Posterior vena cava (tissue), 2 donors: ENCODE measurements at regions not wholly inside any gene's neighbourhood (a gene's known extent, or its start where the extent isn't known, plus 50 kb on each side); places are given as distances from the start of the nearest gene placed in this dataset.
A peak's percentile ranks its signal among the peaks of the same experiment; 100 is the strongest.

Experiments
- DNase-seq: peaks from one replicate; pipeline ENCODE4 v3.0.0-alpha.2; 2020; ENCODE audit warnings: low spot score
- intact Hi-C, 2 donors: fragments of 100-400 bp; cut with DNase I; formaldehyde crosslinking; loops; one replicate each; pipeline versions ENCODE4 v1.14.1 to v1.14.2; 2022 to 2023
- donor health status: DM: yes; HTN: yes; CAD: no.
- donor health status: DM: yes; HTN: yes; CAD: no.

- DNase-seq: peak; percentile 82
- intact Hi-C loops: no loop called here
Observed at GRCh38 chr10:110426294-110427181, 71.2 kb upstream of the DUSP5 start.

DNA sequence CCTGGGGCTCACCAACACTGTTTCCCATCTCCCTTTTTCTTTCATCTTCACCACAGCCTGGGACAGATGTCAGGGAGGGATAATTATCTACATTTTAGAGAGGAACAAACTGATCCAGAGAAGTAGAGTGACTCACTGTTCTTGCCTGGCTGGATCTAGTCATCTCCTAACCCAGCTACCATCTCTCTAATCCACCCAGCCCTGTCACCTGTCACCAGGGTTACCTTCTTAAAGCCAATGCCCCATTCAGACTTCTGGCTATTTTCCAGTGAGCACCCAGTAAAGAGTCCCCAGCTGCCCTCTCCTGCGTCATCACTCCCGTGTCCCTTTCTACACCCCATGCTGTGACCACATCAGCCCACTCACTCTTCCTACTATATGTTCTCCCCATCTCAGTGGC, 68.4 kb upstream of the DUSP5 start:
- intact Hi-C loops: no loop called here

GRCh38 chr10:110430340-110431273, 67.1 kb upstream of the DUSP5 start:
- peak; percentile 30 for DNase-seq
- intact Hi-C loops: no loop called here

More for the DNA sequence above, 68.4 kb upstream of the DUSP5 start:
- DNase-seq: no peak

- DNase-seq: peak; percentile 22
- intact Hi-C loops: no loop called here
Observed at GRCh38 chr10:110431659-110432058, 66.0 kb upstream of the DUSP5 start.

DNA sequence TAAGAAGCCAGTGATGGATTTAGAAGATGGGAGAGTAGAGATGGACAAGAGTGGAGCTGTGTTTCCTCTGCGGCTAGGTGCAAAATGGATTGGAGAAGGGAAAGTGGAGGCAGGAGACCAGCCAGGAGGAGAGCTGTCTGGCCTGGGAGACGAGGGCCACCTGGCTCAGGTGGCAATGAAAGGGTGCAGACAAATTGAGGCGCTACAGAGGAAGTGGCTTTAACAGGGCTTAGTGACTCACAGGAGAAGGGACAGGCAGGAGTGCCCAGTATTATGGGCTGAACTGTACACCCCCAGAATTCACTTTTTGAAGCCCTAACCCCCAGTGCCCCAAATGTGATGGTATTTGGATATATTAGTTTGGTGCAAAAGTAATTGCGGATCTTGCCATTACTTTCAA, 65.6 kb upstream of the DUSP5 start:
- intact Hi-C loops: no loop called here
- peak; percentile 3 for DNase-seq

GRCh38 chr10:110432814-110433565, 64.7 kb upstream of the DUSP5 start:
- intact Hi-C loops: no loop called here
- DNase-seq: peak; percentile 72

DNA sequence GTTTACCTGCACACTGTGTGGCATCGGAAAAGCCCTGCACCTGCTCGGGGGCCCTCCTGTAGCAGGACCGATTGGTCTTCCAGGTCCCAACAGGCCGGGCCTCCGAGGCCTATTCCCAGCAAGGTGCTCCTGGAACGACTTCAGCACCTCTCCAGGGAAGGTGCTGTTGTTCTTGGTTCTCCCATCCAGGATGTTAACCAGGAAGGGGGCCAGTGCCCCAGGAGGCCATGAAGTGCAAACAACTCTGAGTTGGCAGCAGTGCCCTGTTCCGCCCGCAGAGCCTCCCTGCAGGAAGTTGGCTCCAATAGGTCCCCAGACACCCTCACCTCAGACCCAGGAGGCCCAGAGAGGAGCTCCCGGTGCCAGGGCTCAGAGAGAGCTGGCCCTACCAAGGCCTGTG, 64.0 kb upstream of the DUSP5 start:
- intact Hi-C loops: no loop called here
- DNase-seq: peak; percentile 75

GRCh38 chr10:110434489-110435096, 63.1 kb upstream of the DUSP5 start:
- peak; percentile 20 for DNase-seq
- intact Hi-C loops: no loop called here

DNA sequence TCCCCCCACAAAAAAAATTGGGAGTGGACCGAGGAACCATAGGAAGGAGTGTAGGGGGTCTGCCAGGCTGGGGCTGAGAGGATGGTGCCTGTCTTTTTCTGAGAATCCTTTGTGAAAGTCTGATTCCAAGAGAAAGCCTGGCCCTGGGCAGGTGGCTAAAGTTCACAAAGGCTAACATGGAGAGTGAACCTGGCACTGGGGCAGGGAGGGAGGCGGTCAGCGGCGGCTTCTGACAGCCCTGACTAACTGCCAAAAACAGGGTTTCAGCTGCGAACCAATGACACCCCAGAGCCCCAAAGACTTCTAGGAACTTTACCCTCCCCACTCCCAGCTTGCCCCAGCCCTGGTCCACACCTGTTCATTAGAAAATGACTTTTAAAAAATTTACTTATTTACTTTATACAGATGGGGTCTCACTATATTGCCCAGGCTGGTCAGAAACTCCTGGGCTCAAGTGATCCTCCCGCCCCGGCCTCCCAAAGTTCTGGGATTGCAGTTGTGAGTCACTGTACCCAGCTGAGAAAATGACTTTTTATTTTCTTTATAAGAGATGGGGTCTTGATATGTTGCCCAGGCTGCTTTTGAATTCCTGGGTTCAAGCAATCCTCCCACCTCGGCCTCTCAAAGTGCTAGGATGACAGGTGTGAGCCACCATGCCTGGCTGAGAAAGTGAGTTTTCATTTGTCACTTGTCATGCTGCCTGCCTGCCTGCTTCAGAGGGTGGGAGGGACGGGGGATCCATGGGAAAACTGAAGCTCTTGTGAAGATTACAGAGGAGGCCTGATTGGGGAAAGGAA, 61.0 kb upstream of the DUSP5 start:
- peak; percentile 57 for DNase-seq
- intact Hi-C loops: no loop called here

DNA sequence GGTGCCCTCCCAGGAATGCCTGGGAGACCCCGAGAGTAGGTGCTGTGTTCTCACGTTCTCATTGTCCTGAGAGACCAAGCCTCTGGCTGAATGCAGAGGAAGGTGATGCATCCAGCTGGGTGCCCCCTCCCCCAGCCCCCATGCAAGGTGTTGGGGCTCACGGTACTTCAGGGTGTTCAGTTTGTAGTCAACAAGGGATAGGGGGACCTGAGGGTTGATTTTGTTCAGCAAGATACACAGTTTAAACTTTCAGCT, 60.4 kb upstream of the DUSP5 start:
- intact Hi-C loops: no loop called here
- peak; percentile 61 for DNase-seq

DNA sequence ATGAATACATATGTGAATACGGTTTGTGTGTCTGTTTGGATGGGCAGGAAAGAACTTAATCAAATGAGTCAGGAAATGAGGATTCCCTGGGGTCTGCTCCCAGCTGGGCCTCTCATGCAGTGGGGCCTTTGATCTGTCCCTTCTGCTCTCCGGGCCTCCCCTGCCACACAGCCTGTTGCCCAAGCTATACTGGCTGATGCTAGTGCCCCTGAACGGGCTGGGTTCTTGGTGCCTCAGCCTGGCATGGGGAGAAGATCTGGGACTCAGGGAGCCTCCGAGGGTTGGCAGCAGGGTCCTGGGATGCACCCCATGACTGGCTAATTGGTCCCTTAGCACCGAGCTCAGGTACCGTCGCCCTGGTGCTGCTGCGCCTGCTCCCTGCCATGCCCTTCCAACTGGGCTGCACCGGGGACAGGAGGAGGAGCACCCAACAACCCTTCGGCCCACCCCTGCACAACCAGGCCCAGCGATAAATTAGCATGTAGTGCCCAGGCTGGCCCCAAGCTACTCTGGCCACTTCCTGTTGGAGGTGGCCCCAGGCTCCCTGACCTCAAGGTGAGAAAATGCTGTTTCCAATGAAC, 59.9 kb upstream of the DUSP5 start:
- intact Hi-C loops: no loop called here
- DNase-seq: peak; percentile 62

- intact Hi-C loops: no loop called here
- DNase-seq: peak; percentile 66
Observed at GRCh38 chr10:110442746-110443145, 55.0 kb upstream of the DUSP5 start.

GRCh38 chr10:110443239-110444003, 54.3 kb upstream of the DUSP5 start:
- DNase-seq: peak; percentile 47
- intact Hi-C loops: no loop called here

- no peak for DNase-seq
- intact Hi-C loops: no loop called here
Observed at GRCh38 chr10:110444004-110444337, 53.7 kb upstream of the DUSP5 start.

DNA sequence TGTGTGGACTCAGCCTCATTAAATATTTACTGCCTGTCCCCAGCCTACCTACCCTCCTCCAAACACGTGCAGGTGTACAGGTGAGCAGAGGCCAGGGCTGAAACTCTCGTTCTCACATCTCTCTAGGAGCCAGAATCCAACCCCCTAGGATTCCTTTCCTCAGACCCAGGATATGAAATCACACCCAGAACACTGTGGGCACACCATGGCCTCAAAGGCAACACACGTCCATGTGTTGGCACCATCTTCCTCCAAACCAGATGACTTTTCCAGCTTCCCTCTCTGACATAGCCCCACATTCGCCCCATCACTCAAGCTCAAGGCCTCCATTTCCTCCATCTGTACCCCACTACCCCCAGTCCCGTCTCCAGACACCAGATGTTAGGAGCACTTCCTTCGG, 51.8 kb upstream of the DUSP5 start:
- intact Hi-C loops: no loop called here
- DNase-seq: peak; percentile 32

DNA sequence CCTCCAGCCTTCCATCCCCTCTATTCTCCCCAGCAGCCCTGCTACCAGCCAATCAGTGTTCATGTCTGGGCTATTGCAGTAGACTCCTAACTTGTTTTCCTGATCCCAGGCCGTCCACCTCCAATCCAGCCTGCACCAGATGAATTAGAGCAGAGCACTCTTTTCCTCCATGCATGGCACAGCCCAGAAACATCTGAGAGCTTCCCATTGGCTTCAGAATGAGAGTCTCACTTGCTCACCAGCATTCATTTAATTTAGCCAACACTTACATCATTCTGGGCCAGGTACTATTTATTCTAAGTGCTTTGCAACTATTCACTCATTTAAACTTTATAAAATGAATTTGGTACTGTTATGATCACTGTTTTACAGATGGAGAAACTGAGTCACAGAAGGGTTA, 51.4 kb upstream of the DUSP5 start:
- DNase-seq: no peak

GRCh38 chr10:110446954-110447608, 50.6 kb upstream of the DUSP5 start:
- DNase-seq: peak; percentile 77
- intact Hi-C loops: no loop called here

More for the DNA sequence above, 51.4 kb upstream of the DUSP5 start:
- intact Hi-C loops: no loop called here
